WTC11 (cell line): ENCODE measurements at regions not wholly inside any gene's neighbourhood (a gene's known extent, or its start where the extent isn't known, plus 50 kb on each side); places are given as distances from the start of the nearest gene placed in this dataset.

ENCODE experiments used
- ATAC-seq: fragments of 200-7000 bp; cut with Tn5 transposase; 2 replicates; pipeline ENCODE4 v1.10.0; 2021; ENCODE audit warnings: mild to moderate bottlenecking, moderate library complexity
- CTCF ChIA-PET: fragments of 300-600 bp; sonication (Branson Sonifier 250); formaldehyde crosslinking; loops from one replicate; lab custom pipeline; 2021; ENCODE audit warnings: antibody characterized with exemption; lab: Charles Lee
- POLR2A ChIA-PET: fragments of 350-600 bp; sonication (Branson Sonifier 250); formaldehyde crosslinking; loops from one replicate; lab custom pipeline; 2021; ENCODE audit warnings: antibody characterized with exemption; lab: Charles Lee
- DNase-seq: peaks from one replicate; pipeline ENCODE4 v3.0.0; 2021; ENCODE audit warnings: low spot score
- H3K27ac Mint-ChIP-seq: 2 replicates; pipeline ENCODE4 v1.8.0; 2021; ENCODE audit warnings: mixed read lengths
- H3K27me3 Mint-ChIP-seq: 2 replicates; pipeline ENCODE4 v1.8.0; 2021; ENCODE audit warnings: low read depth, mild to moderate bottlenecking, moderate library complexity, mixed read lengths
- H3K36me3 Mint-ChIP-seq: 2 replicates; pipeline ENCODE4 v1.8.0; 2021; ENCODE audit warnings: mixed read lengths
- H3K4me1 Mint-ChIP-seq: 2 replicates; pipeline ENCODE4 v1.8.0; 2022; ENCODE audit warnings: mixed read lengths
- H3K4me3 Mint-ChIP-seq: 2 replicates; pipeline ENCODE4 v1.8.0; 2021; ENCODE audit warnings: mild to moderate bottlenecking, moderate library complexity, mixed read lengths
- H3K9me3 Mint-ChIP-seq: 2 replicates; pipeline ENCODE4 v1.8.0; 2021; ENCODE audit warnings: mixed read lengths
- CDX4 ChIP-seq: fragments of 250-450 bp; sonication (Bioruptor Pico); IDR thresholded peaks from 2 replicates; pipeline ENCODE4 v1.9.0; 2021; ENCODE audit warnings: moderate library complexity, mild to moderate bottlenecking, inconsistent platforms, borderline replicate concordance
- CREM ChIP-seq: sonication (generic); formaldehyde crosslinking; IDR thresholded peaks from 2 replicates; pipeline ENCODE4 v1.8.1; 2022; ENCODE audit warnings: mild to moderate bottlenecking, missing genetic modification reagents, moderate library complexity
- E2F5 ChIP-seq: sonication (generic); formaldehyde crosslinking; IDR thresholded peaks from 2 replicates; pipeline ENCODE4 v1.8.1; 2022; ENCODE audit warnings: mild to moderate bottlenecking, moderate library complexity, missing genetic modification reagents
- EMX1 ChIP-seq: fragments of 250-450 bp; sonication (Bioruptor Pico); IDR thresholded peaks from 2 replicates; pipeline ENCODE4 v1.8.0; 2021; ENCODE audit warnings: mild to moderate bottlenecking
- FOXP4 ChIP-seq: sonication (generic); formaldehyde crosslinking; IDR thresholded peaks from 2 replicates; pipeline ENCODE4 v1.8.0; 2022; ENCODE audit warnings: mild to moderate bottlenecking, missing genetic modification reagents
- HMGXB4 ChIP-seq: sonication (generic); formaldehyde crosslinking; IDR thresholded peaks from 2 replicates; pipeline ENCODE4 v1.8.1; 2023; ENCODE audit warnings: mild to moderate bottlenecking, moderate library complexity, missing genetic modification reagents
- MLX ChIP-seq: sonication (generic); formaldehyde crosslinking; IDR thresholded peaks from 2 replicates; pipeline ENCODE4 v1.8.1; 2023; ENCODE audit warnings: mild to moderate bottlenecking, missing genetic modification reagents, moderate library complexity
- NFYB ChIP-seq: sonication (generic); formaldehyde crosslinking; conservative IDR thresholded peaks from 2 replicates; pipeline ENCODE4 v1.8.0; 2022; ENCODE audit warnings: low read depth, missing genetic modification reagents
- PRDM15 ChIP-seq: sonication (generic); formaldehyde crosslinking; IDR thresholded peaks from 2 replicates; pipeline ENCODE4 v1.8.0; 2022; ENCODE audit warnings: missing genetic modification reagents
- RORB ChIP-seq: fragments of 250-450 bp; sonication (Bioruptor Pico); IDR thresholded peaks from 2 replicates; pipeline ENCODE4 v1.9.0; 2021; ENCODE audit warnings: mild to moderate bottlenecking
- SOX15 ChIP-seq: fragments of 250-450 bp; sonication (Bioruptor Pico); IDR thresholded peaks from 2 replicates; pipeline ENCODE4 v1.9.0; 2021; ENCODE audit warnings: mild to moderate bottlenecking
- TEAD4 ChIP-seq: sonication (generic); formaldehyde crosslinking; IDR thresholded peaks from 2 replicates; pipeline ENCODE4 v1.8.0; 2022; ENCODE audit warnings: mild to moderate bottlenecking, missing genetic modification reagents
- TP53 ChIP-seq: sonication (generic); formaldehyde crosslinking; IDR thresholded peaks from 2 replicates; pipeline ENCODE4 v1.8.1; 2023; ENCODE audit warnings: mild to moderate bottlenecking, missing genetic modification reagents
- ZBTB21 ChIP-seq: sonication (generic); formaldehyde crosslinking; IDR thresholded peaks from 2 replicates; pipeline ENCODE4 v1.8.1; 2023; ENCODE audit warnings: mild to moderate bottlenecking, missing genetic modification reagents, borderline replicate concordance
- ZBTB43 ChIP-seq: sonication (generic); formaldehyde crosslinking; IDR thresholded peaks from 2 replicates; pipeline ENCODE4 v1.8.1; 2023; ENCODE audit warnings: mild to moderate bottlenecking, missing genetic modification reagents
- ZMAT4 ChIP-seq: fragments of 250-450 bp; sonication (Bioruptor Pico); IDR thresholded peaks from 2 replicates; pipeline ENCODE4 v1.9.0; 2021; ENCODE audit warnings: mild to moderate bottlenecking
- ZNF138 ChIP-seq: sonication (generic); formaldehyde crosslinking; conservative IDR thresholded peaks from 2 replicates; pipeline ENCODE4 v1.8.1; 2022; ENCODE audit warnings: mild to moderate bottlenecking, moderate library complexity, missing genetic modification reagents
- ZNF317 ChIP-seq: sonication (generic); formaldehyde crosslinking; IDR thresholded peaks from 2 replicates; pipeline ENCODE4 v1.8.1; 2023; ENCODE audit warnings: low read depth, mild to moderate bottlenecking, moderate library complexity, missing genetic modification reagents, borderline replicate concordance
- ZNF396 ChIP-seq: fragments of 250-450 bp; sonication (Bioruptor Pico); IDR thresholded peaks from 2 replicates; pipeline ENCODE4 v1.8.0; 2021; ENCODE audit warnings: mild to moderate bottlenecking, moderate library complexity, borderline replicate concordance
- ZNF671 ChIP-seq: fragments of 250-450 bp; sonication (Bioruptor Pico); IDR thresholded peaks from 2 replicates; pipeline ENCODE4 v1.8.0; 2021; ENCODE audit warnings: mild to moderate bottlenecking
- ZSCAN18 ChIP-seq: fragments of 250-450 bp; sonication (Bioruptor Pico); IDR thresholded peaks from 2 replicates; pipeline ENCODE4 v2.1.2; 2022; ENCODE audit warnings: mild to moderate bottlenecking, moderate library complexity

GRCh38 chr4:107164962-107165475, 128.9 kb upstream of the DKK2 start:
- no peak for TF ChIP-seq ZNF317 (CRISPR knock-in tag)
- no peak for TF ChIP-seq RORB (CRISPR knock-in tag)
- TF ChIP-seq ZBTB21 (CRISPR knock-in tag), result no peak
- no peak for TF ChIP-seq CREM (CRISPR knock-in tag)
- no peak for TF ChIP-seq HMGXB4 (CRISPR knock-in tag)
- TF ChIP-seq SOX15, result no peak
- TF ChIP-seq NFYB, result no peak
- TF ChIP-seq ZBTB43 (CRISPR knock-in tag), result no peak
- TF ChIP-seq ZNF396, result no peak
- no peak for TF ChIP-seq E2F5 (CRISPR knock-in tag)
- no peak for TF ChIP-seq MLX (CRISPR knock-in tag)
- no peak for TF ChIP-seq TEAD4 (CRISPR knock-in tag)
- TF ChIP-seq ZNF138 (CRISPR knock-in tag), result no peak
- TF ChIP-seq, all 79 proteins: peak for 0
- Mint-ChIP-seq H3K27ac (no peak overlapping the region), H3K4me3 (no peak overlapping the region), H3K27me3 (no peaks in the 10 kb centered on the region), H3K36me3 (peaks cover 10% of the 10 kb centered on the region), H3K4me1 (no peaks in the 10 kb centered on the region), H3K9me3 (peaks cover 22% of the 10 kb centered on the region)
- ChIA-PET POLR2A (no interaction called here), CTCF (no interaction called here)
- DNase-seq, result no peak
- ATAC-seq, result no peak

- no peak overlapping the region for H3K27ac Mint-ChIP-seq
- H3K4me1 Mint-ChIP-seq, result peaks cover 23% of the 10 kb centered on the region
- ChIA-PET CTCF (no interaction called here), POLR2A (no interaction called here)
- H3K27me3 Mint-ChIP-seq, result no peaks in the 10 kb centered on the region
- no peak overlapping the region for H3K4me3 Mint-ChIP-seq
- no peaks in the 10 kb centered on the region for H3K36me3 Mint-ChIP-seq
- ATAC-seq (no peak), DNase-seq (no peak)
- H3K9me3 Mint-ChIP-seq, result peaks cover 5% of the 10 kb centered on the region
- TF ChIP-seq SOX15 (no peak), FOXP4 (CRISPR knock-in tag) (no peak), CDX4 (no peak), PRDM15 (CRISPR knock-in tag) (no peak), TP53 (no peak), ZNF671 (CRISPR knock-in tag) (no peak), EMX1 (no peak), RORB (CRISPR knock-in tag) (no peak), ZMAT4 (CRISPR knock-in tag) (no peak), ZSCAN18 (no peak)
Measured at GRCh38 chr4:107156443-107156842, 120.3 kb upstream of the DKK2 start.
